GM19463 (cell line): ENCODE measurements at regions not wholly inside any gene's neighbourhood (a gene's known extent, or its start where the extent isn't known, plus 50 kb on each side); places are given as distances from the start of the nearest gene placed in this dataset.

Source experiments
- ATAC-seq: cut with Tn5 transposase; IDR thresholded peaks from one replicate; pipeline ENCODE4 v1.9.1; 2021; ENCODE audit warnings: mild to moderate bottlenecking, moderate library complexity; ENCODE audit not compliant: unreplicated experiment

DNA sequence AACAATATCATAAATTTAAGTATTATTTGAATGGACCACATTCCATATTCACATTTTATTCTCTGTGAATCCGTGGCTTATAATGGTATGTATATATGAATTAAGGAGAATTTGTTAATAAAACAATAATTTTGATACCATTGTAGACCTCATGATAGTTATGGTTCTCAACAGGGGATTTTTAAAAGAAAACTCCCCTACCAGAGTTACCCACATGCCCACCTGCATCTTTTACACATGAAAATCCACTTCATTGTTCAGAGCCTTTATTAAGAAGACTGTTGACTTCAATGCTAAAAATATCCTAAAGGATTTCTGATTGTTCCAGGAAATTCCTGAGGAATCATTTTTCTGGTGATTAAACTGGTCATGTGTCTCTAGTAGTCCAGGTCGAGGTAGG is 557.7 kb upstream of the MEF2C start:
- no peak for ATAC-seq

DNA sequence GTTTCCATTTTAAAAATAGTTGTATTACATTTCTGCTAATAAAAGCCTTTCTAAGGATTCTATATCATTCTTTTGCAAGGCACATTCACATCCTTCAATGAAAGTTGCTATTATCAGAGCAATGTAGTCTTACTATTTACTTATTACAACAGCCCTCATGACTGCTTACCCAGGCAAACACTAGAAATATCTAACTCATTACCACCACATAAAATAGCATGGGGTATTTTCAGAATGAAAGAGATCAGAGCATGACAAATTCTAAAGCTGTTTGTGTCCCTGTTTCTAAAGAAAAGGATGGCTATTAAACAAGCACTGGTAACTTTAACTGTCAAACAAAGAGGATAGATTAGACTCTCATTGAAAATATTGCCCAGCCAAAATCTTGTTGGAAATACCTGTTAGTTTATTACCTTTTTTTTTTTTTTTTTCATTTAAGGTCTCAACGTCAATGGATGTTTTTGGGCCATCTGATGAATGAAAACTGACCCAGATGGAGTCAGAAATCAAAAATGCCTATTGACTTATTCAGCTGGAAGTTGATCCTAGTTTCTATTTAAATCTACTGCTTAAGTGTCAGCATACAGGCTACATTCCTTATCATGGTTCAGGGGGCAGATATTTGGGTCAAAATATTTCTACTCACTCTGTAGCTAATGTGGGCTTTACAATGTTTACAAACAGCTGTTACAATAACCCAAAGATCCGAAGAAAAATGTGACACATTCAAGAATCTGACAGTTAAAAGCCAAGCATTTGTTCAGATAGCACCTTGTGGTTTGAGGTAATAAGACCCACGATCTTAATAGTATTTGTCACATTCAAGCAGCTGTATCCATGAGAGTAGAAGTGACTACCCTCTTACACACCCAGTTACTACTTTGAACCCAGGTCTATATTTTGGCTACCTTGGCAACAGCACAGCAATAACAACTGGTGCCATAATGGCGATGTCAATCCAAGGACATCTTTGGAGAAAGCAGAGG is 554.8 kb upstream of the MEF2C start:
- ATAC-seq = no peak

GRCh38 chr5:89436464-89436863 is 553.5 kb upstream of the MEF2C start:
- ATAC-seq = peak; percentile 29

- ATAC-seq = peak; percentile 88
Measured at GRCh38 chr5:89435347-89435746, 552.4 kb upstream of the MEF2C start.

DNA sequence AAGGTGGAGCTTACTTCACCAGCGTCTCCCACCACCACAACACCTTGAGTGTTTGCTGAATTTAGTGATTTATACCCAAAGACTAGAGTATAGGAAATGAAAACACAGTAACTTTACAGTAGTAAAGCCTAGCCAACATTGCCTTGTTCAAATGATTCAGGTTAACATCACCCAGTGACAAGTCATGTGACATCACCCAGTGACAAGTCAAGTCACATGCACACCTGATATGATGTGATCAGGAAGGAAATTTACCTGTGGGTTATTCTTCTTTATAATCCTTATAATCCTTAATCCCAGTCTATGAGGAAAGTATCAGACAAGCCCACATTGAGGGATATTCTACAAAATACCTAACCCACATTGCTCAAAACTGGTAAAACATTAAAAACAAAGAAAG is 545.6 kb upstream of the MEF2C start:
- no peak for ATAC-seq

- no peak for ATAC-seq
Measured at GRCh38 chr5:89425062-89425461, 542.1 kb upstream of the MEF2C start.

DNA sequence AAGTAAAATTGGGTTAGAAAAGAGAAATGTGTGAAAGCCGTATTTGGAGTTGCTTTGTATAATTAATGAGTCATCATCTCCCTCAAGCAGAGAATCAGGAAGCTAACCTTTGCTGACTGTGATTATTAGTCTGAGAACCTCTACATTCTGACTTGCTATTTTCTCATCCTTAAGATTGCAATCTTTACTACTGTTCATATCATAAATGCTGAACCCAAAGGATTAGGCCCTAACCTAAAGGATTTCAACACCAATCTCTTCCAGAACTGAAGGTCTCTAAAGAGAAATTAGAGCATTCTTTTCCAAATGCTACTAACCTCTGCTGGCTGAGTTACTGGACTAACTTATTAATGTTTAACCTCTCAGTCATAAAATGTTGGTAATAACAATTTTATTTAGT is 538.1 kb upstream of the MEF2C start:
- no peak for ATAC-seq

DNA sequence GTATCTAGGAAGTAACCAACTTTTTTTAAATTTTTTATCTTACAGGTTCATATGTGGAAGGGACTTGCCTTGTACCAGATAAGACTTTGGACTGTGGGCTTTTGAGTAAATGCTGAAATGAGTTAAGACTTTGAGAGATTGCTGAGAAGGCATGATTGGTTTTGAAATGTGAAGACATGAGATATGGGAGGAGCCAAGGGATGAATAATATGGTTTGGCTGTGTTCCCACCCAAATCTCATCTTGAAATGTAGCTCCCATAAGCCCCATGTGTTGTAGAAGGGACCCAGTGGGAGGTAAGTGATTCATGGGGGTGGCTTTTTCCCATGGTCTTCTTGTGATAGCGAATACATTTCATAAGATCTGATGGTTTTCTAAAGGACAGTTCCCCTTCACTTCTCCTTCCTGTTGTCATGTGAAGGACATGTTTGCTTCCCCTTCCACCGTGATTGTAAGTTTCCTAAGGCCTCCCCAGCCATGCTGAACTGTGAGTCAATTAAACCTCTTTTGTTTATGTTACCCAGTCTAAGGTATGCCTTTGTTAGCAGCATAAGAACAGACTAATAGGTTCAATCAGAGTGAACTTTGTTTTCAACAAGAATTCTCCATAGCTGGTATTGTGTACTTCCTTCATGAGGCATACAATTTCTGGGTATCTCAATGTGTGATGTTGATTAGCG is 535.6 kb upstream of the MEF2C start:
- no peak for ATAC-seq

- ATAC-seq = no peak
Measured at GRCh38 chr5:89417990-89418389, 535.0 kb upstream of the MEF2C start.

GRCh38 chr5:89417515-89417914 is 534.5 kb upstream of the MEF2C start:
- ATAC-seq = no peak

GRCh38 chr5:89411891-89412290 is 528.9 kb upstream of the MEF2C start:
- no peak for ATAC-seq

DNA sequence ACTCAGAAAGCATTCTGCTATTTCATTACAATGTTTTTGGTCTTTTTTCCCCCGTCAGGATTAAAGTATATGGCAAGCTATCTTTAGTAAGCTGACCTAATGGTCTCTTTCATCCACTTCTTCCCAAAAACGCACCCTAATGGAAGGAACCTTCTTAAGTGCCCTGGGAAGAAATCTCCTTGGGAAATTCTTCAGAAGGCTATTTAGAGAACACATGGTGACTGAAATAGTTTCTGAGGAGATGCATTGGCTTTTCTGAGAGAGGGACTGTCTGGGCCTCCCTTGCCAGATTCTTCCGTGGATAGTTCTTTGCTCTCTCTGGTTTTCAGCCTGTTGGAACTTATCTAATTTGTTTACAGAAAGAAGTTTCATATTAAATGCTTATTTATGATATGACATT is 524.1 kb upstream of the MEF2C start:
- no peak for ATAC-seq

DNA sequence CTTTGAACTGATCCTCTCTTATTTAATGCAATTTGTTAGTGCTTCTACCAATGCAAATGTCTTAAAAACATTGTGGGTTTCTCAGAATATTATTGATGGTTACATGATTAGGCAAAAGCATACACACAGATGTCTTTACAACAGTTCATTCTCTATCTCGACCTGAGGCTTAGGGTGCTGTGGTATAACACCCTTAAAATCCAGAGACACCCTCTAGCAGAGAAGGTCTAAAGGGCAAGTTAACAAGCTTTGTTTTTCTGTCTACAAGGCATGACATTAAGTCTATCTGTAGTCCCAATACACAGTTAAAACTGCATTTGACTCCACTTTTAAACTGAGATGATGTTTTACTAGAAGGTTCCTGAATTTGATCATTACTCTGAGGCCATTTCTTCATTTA is 518.7 kb upstream of the MEF2C start:
- no peak for ATAC-seq

DNA sequence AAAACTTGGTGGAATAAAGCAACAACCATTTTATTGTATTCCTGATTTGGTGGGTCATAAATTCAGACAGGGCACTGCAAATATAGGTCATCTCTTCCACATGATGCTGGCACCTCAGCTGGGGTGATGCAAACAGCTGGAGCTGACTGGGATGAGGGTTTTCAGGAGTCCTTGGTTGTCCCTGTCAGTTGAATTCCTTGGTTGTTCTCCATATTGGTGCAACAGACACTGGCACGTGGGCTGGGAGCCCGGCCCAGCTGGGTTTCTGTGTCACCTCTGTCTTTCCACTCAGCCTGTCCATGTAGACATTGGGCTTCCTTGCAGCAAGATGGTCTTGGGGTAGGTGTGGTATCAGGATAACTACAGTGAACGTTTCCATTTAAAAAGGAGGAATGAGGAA is 518.0 kb upstream of the MEF2C start:
- ATAC-seq = no peak

DNA sequence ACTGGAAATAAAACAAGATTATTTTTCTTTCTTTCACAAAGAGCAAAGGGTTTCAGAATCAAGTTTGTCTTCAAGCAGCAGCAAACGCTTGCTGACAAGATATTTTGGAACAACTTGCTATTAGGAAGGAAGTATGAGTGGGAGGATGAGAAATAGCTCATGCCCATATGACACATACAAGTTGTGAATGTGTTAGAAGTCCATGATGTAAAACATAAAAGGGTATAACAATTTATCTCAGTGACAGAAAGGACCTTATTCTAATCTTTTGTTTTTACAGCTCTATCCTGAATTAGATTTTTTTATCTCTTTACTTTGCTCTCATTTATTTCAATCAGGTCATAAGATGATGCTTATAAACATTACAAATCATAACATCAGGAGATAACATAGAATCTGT is 516.6 kb upstream of the MEF2C start:
- no peak for ATAC-seq

- ATAC-seq = peak; percentile 87
Measured at GRCh38 chr5:89397096-89397495, 514.1 kb upstream of the MEF2C start.

GRCh38 chr5:89396278-89396954 is 513.4 kb upstream of the MEF2C start:
- ATAC-seq = peak; percentile 51

DNA sequence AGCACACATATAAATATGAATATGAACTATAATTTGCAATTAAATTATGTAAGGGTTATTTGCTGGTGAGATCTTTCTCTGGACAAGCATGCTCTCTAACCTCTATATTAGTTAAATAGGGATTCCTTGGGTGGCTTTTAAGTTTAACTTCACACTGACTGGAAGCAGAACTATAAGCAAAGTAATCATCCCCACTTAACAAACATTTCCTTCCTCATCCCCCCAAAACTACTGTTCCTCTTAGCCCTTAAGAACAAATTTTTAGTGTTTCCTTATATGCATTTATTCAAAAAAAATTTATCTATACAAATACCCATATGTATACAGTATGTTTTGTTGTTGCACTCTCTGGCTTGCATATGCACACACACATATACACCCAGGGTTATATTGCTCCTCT is 512.1 kb upstream of the MEF2C start:
- ATAC-seq = no peak

DNA sequence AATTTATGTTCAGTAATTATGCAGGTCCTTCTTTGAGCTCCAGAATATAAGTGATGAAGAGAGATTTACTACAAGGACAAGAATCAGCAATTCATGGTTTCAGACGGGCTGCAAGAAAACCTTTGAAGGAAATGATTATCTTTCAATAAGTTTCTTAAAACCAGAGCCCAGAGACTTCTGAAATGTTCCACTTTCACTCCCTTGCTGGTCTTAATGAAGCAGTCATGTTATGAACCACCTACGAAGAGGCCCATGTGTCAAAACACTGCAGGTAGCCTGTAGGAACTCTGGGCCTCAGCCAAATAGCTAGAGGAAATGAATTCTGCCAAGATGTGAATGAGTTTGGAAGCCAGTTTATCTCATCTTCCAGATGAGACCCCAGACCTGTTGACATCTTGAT is 505.9 kb upstream of the MEF2C start:
- no peak for ATAC-seq

DNA sequence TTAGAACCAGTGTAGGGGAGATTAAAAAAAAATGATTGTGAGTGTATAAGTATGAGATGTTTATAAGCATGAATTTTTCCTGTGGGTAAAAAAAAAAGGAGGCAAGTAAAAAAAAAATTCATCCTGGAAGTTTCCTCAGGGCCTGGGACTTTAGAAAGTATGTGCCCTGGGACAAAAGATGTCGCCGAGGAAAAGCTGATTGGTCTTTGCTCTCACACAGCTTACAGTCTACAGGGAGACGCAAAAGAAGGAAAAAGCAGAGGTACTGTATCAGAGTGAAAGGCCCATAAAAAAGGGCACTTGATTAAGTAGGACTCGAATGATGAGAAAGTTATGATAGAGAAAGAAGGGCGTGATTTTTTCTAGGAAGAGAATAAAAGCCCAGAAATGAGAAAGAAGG is 501.4 kb upstream of the MEF2C start:
- no peak for ATAC-seq

DNA sequence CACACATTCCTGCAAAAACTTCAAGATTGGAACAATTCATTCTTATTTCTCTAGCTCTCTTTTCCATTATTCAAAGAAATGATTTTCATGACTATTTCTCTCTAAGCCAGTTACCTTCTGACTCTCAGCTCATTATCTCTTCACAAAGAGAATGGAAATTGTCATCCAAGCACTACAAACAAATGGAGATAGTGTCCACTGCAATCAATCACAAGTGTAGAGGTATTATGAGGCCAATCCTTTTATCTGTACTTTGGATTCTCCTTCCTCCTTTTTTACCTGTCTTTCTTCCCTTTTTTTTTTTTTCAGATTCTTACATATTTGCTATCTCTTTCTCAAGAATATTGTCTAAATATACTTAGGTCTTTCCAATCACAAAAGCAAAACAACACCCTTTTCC is 497.7 kb upstream of the MEF2C start:
- ATAC-seq = no peak
